ENCODE measurements at regions not wholly inside any gene's neighbourhood (a gene's known extent, or its start where the extent isn't known, plus 50 kb on each side); places are given as distances from the start of the nearest gene placed in this dataset.

DNA sequence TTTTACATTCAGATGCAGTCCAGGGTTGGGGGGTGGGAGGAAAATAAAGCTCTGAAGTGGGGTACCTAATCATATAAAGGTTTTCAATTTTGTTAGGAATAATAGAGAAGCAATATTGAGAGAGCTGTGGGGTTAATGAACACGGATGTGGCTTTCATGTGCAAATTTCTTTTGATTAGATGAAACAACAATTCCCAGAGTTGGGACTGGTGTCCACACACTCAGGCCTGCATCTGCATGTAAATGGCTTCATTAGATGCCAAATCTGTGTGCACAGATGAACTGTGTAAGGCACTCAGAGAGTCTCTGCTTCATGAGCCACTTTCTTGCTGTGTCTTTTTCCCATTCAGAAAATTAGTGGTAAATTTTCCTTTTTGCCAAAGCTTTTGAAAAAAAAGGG lies 377.1 kb upstream of the NOVA1 start:
- TF ChIP-seq, protein P1, sequence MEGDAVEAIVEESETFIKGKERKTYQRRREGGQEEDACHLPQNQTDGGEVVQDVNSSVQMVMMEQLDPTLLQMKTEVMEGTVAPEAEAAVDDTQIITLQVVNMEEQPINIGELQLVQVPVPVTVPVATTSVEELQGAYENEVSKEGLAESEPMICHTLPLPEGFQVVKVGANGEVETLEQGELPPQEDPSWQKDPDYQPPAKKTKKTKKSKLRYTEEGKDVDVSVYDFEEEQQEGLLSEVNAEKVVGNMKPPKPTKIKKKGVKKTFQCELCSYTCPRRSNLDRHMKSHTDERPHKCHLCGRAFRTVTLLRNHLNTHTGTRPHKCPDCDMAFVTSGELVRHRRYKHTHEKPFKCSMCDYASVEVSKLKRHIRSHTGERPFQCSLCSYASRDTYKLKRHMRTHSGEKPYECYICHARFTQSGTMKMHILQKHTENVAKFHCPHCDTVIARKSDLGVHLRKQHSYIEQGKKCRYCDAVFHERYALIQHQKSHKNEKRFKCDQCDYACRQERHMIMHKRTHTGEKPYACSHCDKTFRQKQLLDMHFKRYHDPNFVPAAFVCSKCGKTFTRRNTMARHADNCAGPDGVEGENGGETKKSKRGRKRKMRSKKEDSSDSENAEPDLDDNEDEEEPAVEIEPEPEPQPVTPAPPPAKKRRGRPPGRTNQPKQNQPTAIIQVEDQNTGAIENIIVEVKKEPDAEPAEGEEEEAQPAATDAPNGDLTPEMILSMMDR (IDR thresholded peaks at IDR 0.05) = no peak
- no peak for TF ChIP-seq POLR2A (IDR thresholded peaks at IDR 0.05)
